ENCODE measurements at regions not wholly inside any gene's neighbourhood (a gene's known extent, or its start where the extent isn't known, plus 50 kb on each side); places are given as distances from the start of the nearest gene placed in this dataset.

DNA sequence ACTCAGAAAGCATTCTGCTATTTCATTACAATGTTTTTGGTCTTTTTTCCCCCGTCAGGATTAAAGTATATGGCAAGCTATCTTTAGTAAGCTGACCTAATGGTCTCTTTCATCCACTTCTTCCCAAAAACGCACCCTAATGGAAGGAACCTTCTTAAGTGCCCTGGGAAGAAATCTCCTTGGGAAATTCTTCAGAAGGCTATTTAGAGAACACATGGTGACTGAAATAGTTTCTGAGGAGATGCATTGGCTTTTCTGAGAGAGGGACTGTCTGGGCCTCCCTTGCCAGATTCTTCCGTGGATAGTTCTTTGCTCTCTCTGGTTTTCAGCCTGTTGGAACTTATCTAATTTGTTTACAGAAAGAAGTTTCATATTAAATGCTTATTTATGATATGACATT, 524.1 kb upstream of the MEF2C start:
- DNase-seq (ENCODE audit: low read depth) = no peak

DNA sequence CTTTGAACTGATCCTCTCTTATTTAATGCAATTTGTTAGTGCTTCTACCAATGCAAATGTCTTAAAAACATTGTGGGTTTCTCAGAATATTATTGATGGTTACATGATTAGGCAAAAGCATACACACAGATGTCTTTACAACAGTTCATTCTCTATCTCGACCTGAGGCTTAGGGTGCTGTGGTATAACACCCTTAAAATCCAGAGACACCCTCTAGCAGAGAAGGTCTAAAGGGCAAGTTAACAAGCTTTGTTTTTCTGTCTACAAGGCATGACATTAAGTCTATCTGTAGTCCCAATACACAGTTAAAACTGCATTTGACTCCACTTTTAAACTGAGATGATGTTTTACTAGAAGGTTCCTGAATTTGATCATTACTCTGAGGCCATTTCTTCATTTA, 518.7 kb upstream of the MEF2C start:
- no peak for DNase-seq (ENCODE audit: low read depth)

DNA sequence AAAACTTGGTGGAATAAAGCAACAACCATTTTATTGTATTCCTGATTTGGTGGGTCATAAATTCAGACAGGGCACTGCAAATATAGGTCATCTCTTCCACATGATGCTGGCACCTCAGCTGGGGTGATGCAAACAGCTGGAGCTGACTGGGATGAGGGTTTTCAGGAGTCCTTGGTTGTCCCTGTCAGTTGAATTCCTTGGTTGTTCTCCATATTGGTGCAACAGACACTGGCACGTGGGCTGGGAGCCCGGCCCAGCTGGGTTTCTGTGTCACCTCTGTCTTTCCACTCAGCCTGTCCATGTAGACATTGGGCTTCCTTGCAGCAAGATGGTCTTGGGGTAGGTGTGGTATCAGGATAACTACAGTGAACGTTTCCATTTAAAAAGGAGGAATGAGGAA, 518.0 kb upstream of the MEF2C start:
- DNase-seq (ENCODE audit: low read depth) = no peak

DNA sequence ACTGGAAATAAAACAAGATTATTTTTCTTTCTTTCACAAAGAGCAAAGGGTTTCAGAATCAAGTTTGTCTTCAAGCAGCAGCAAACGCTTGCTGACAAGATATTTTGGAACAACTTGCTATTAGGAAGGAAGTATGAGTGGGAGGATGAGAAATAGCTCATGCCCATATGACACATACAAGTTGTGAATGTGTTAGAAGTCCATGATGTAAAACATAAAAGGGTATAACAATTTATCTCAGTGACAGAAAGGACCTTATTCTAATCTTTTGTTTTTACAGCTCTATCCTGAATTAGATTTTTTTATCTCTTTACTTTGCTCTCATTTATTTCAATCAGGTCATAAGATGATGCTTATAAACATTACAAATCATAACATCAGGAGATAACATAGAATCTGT, 516.6 kb upstream of the MEF2C start:
- no peak for DNase-seq (ENCODE audit: low read depth)

DNA sequence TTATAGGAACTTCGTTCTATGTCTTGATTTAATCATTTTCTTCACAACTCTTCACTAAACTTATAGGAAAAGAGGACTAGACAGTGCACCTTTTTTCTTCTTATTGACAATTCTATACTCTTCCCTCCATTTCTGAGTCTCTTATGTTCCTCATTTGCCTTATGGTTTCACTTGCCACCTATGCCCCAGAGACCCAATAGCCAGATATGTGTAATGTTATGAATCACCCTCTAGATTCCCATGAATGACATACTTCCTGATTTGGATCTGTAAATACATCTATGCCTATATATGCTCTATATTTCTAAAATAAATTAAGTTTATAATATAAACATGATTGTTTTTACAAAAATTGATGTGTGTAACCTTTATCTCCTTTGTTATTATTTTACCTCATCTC, 514.1 kb upstream of the MEF2C start:
- DNase-seq (ENCODE audit: low read depth) = no peak

DNA sequence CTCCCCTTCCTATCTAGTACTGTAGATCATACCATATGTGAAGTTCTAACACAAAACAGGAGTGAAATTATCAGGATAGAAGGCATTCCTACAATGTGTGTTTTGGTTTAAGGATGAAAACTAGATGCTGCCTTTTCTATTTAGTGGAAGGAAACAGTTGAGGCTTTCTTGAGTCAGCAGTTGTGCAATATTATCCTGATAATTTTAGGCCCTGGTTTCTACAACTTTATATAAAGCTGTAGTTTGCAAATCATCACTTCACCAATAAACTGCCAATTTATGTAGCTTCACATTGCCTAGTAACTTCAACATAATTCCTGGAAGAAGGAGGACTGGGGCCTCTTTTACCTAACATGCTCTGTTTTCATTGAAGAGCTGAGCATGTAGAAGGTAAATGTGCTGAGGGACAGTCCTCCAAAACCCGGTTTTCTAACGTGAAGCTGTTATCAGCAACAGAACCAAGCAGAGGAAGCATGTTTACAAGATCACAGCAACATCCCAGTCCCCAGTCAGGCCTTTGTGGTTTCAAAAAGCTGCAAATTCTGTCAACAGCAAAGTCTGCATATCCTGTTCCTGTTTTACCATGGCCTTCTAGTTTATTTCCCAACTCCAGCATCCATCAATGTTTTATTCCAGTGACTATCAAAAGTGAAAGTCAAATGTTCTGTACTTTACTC, 513.4 kb upstream of the MEF2C start:
- DNase-seq (ENCODE audit: low read depth) = no peak

DNA sequence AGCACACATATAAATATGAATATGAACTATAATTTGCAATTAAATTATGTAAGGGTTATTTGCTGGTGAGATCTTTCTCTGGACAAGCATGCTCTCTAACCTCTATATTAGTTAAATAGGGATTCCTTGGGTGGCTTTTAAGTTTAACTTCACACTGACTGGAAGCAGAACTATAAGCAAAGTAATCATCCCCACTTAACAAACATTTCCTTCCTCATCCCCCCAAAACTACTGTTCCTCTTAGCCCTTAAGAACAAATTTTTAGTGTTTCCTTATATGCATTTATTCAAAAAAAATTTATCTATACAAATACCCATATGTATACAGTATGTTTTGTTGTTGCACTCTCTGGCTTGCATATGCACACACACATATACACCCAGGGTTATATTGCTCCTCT, 512.1 kb upstream of the MEF2C start:
- DNase-seq (ENCODE audit: low read depth) = no peak

DNA sequence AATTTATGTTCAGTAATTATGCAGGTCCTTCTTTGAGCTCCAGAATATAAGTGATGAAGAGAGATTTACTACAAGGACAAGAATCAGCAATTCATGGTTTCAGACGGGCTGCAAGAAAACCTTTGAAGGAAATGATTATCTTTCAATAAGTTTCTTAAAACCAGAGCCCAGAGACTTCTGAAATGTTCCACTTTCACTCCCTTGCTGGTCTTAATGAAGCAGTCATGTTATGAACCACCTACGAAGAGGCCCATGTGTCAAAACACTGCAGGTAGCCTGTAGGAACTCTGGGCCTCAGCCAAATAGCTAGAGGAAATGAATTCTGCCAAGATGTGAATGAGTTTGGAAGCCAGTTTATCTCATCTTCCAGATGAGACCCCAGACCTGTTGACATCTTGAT, 505.9 kb upstream of the MEF2C start:
- no peak for DNase-seq (ENCODE audit: low read depth)

DNA sequence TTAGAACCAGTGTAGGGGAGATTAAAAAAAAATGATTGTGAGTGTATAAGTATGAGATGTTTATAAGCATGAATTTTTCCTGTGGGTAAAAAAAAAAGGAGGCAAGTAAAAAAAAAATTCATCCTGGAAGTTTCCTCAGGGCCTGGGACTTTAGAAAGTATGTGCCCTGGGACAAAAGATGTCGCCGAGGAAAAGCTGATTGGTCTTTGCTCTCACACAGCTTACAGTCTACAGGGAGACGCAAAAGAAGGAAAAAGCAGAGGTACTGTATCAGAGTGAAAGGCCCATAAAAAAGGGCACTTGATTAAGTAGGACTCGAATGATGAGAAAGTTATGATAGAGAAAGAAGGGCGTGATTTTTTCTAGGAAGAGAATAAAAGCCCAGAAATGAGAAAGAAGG, 501.4 kb upstream of the MEF2C start:
- DNase-seq (ENCODE audit: low read depth) = no peak

DNA sequence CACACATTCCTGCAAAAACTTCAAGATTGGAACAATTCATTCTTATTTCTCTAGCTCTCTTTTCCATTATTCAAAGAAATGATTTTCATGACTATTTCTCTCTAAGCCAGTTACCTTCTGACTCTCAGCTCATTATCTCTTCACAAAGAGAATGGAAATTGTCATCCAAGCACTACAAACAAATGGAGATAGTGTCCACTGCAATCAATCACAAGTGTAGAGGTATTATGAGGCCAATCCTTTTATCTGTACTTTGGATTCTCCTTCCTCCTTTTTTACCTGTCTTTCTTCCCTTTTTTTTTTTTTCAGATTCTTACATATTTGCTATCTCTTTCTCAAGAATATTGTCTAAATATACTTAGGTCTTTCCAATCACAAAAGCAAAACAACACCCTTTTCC, 497.7 kb upstream of the MEF2C start:
- no peak for DNase-seq (ENCODE audit: low read depth)

DNA sequence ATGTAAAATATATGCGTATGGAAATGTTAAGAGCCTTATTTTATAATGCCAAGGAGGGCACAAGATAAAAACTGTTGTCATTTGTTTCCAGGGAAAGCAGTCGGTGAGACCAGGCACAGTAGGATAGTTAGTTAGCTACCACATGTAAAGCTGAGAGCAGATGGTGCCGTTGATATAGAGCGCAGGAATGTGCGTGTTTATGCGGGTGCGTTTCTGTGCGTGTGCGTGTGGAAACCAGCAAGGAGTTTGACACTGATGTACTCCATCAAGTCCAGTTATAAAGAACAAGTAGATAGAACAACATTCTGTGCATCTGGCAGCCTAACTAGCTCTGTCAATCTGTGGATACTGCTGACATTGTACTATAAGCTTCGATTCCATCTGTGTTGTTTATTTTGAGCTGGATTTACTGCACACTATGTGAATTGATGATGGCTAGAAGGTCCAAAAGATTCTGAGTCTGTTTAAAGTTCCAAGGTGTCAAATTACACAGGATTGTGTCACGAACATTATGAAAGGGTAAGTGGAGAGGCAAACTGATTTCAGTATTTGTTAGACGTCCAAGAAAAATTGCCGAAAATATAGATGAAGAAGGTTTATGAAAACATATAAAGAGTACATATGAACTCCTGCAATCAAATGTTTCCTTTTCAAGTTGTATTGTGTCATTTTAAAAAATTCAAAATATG, 494.9 kb upstream of the MEF2C start:
- no peak for DNase-seq (ENCODE audit: low read depth)

DNA sequence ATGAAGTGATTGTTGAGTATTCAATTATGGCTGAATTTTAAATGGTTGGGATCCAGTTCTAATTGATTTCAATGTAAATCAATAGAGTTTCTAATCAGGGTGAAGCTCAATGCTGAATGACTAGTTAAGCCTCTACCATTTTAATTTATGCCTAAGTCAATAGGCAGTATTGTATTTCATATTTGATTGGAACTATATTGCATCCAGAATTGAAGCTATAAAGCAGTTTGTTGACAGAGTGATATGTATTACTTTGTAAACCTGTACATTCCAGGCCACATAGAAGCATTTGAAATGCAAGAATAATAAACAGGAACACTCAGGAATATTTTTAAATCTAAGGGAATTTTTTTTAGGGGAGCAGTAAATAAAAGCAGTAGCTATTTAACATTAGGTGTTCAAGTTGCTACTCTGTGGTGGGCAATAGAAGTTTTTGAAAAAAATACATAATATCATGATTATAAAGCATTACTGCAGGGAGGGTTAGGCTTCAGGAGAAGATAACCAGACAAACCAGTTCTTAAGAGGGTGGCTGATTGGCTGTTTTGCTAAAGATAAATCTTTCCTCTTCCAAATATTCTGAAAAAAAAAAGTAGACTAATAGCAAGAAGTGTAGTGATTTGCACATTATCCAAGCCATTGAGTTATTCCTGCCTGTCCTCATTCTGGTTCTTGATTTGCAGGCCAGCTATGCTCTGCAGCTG, 492.0 kb upstream of the MEF2C start:
- no peak for DNase-seq (ENCODE audit: low read depth)

DNA sequence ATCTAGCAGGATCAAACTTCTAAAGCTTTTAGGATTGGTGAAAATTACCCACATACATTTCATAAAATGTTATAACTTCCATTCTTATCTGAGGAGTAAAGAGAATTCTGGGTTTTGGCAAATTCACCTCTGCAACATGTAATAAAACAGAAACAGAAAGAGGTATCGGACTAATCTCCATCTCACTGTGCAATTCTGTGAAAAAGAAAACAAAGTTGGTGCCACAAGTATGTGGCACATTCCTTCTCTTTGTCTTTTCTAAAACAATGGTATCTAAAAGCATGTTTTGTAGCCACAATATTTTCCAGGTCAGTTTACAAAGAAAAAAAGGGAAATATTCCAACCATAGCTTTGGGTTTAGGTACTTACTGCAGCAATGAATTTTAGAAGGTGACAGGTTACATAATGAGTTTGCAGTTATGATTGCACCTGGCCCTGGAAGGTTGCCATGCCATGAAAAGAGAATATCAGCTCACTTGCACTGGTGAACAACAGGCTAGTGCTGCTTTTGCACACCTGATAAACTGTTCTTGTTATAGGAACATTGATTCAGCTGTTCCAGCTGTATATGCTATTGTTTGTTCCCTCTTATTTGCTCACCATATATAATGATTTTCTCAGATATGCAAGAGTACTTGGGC, 491.3 kb upstream of the MEF2C start:
- DNase-seq (ENCODE audit: low read depth) = no peak

DNA sequence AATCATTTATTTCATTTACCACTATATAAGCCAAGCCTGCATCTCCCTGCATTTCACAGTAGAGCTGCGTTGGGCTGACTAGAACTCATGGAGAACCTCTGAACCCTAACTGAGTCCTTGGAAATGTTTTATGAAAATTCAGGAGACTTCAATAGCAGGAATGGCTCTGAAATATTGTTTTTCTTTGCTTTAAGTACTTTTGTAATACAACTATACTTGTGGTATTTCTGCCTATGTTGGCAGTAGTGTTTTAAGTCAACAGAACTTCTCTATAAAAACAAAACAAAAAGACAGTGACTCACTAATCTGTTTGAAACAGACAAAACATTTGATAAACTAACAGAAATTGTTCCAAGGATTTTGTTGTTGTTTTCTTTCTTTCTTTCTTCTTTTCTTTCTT, 489.2 kb upstream of the MEF2C start:
- DNase-seq (ENCODE audit: low read depth) = no peak

DNA sequence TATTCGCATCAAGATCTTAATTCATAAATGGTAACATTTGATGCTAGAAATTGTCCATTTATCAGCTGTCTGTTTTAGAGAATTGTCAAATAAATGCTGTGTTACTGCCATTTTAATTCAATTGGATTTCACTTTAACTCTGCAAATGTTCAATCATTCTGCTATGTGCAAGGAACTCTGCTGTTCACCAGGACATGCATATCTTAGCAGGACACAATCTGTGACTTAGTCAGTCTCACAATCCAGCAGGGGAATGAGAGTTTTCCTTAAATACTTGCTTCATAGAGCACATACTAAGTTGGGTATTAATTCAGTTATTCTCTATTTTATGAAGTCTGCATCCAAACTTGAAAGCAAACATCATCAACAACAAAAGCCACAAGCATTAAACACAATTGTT, 488.7 kb upstream of the MEF2C start:
- DNase-seq (ENCODE audit: low read depth) = no peak

DNA sequence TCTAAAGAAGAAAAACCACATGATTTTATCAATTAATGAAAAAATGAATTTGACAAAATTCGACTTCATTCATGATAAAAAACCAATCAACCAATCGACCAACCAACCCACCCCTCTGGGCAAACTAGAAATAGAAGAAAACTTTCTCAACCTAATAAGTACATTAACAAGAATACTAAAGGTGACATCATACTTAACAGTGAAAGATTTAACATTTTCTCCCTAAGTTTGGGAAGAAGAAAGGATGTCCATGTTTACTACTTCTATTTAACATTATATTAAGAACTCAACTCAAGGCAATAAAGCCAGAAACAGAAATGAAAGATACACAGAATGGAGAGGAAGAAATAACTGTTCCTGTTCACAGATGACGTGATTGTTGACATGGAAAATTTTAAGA, 476.1 kb upstream of the MEF2C start:
- no peak for DNase-seq (ENCODE audit: low read depth)

DNA sequence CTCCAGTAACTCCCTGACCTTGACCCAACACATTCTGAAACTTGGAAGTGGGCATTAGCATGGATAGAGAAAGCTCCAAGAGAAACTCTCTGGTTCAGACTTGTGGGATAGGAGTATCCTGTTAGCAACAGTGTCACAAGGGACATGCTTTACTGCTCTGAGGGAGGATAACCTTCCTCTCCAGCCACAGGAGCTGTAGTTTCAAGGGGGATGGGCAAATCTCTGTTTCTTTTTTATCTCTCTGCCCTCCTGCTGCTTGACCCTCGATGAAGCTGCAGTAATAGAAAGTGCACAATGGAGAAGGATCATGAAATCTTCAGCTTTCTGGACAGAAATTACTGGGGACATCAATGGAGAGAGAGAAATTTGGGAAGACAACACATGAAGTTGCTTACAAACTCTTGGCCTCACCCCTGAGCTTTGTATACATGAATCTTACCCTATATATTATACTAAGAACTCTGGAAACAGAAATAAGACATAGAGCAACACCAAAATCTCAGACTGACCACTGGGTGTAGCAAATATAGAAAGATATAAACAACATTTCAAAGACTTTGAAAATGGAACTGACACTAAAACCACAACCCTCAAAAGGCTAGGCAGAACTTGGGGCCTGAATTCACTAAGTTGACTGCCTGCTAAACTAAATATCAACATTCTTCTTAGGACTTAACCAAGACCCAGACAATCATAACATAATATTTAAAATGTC, 471.0 kb upstream of the MEF2C start:
- DNase-seq (ENCODE audit: low read depth) = no peak

DNA sequence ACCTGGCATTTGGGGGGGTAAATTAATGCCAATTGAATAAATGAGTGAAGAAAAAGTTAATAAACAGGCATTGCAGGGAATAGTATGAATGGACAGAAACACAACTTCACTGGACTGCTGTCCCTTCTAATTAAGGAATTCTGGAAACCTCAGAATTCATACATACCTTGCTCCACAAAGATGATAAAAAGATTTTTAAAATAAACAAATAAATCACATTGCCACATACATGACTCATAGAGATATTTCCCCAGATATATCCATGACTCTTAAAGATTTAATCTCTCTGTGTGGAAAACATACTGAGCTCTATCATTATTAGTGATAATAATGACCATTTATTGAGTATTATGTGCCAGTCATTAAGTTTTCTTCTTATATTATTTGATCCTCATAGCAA, 469.0 kb upstream of the MEF2C start:
- DNase-seq (ENCODE audit: low read depth) = no peak

DNA sequence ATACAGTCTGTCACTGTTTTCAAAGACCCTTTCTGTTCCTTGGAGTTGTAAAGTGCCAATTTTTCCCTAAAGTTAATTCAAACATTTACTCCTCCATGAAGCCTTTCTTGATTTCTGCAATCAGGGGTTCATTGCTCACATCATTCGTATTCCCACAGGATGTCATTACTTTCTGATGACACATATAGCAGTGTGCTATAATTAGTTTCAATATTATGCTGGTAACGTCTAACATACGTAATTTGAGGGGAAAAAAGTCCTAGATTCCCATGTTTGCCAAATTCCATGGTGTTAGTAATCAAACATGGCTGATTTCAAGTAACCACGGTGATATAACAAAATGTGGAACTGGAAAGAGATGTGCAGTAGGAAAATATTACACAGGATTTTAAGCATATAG, 468.2 kb upstream of the MEF2C start:
- no peak for DNase-seq (ENCODE audit: low read depth)

DNA sequence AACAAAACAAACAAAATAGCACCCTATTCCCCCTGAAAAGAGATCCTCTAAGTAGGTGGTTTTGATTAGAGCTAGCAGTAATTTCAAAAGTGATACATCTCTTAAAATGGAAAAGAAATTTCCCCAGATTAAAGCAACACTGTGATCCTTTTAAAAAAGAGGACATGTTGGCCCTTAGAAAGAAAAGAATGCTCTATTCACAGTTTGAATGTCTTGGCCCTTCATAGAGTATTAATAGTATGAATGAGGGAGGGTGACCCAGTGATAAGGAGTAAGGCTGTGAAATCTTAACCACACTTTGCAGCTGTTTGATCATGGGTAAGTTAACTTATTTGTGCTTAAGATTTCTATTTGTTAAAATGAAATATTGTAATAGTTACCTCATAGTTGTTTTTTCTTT, 467.7 kb upstream of the MEF2C start:
- DNase-seq (ENCODE audit: low read depth) = no peak

DNA sequence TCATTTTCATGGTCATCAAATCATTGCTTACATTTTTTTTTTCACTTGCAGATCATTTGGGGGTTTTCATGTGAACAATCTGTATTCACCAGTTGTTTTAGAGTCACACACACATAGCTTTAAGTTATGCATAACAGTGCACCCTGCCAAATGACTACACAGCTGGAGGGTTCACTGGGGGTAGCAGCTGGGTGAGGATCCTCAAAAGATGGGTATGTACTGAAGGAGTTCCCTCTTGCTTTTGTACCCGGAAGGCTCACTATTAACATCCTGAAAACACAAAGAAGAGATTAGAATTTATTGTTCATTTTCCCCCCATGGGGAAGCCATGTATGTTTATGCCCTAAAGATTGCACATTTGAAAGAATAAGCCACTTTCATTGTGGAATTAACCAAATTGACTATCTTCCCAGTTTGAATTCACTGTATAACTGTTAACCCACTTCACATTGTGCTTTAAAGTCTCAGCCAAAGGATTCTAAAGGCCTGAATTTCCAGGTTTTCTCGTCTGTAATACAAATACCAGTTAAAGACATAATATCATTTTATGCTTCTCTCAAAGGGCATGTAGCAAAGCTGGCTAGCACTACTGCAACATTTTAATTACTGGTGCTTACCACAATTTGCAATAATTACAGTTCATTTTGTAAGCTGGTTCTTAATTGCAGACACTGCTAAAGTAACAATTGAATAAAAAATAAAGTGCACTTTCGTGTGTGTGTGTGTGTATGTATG, 466.4 kb upstream of the MEF2C start:
- no peak for DNase-seq (ENCODE audit: low read depth)

DNA sequence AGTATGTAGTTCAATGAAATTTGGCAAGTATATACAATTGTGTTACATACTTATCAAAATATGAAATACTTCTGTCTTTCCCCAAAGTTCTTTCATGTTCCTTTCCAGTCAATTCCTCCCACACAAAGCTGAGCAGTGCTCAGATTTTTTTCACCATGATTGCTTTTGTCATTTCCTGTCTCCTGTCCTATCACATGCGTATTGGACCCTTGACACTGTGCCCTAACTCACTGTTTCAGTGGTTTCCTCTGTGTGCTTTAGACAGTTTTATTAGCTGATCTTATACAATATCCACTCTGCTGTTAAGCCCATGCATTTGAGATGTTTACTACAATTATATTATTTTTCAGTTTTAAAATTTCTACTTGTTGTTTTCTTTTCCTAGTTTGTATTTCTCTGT, 463.6 kb upstream of the MEF2C start:
- DNase-seq (ENCODE audit: low read depth) = no peak
